Tibial nerve (tissue), 3 donors: ENCODE measurements at regions not wholly inside any gene's neighbourhood (a gene's known extent, or its start where the extent isn't known, plus 50 kb on each side); places are given as distances from the start of the nearest gene placed in this dataset.

Experiments used
- CTCF ChIP-seq, 5 experiments: fragments of 200-600 bp in 3 of 5; fragments of 450-650 bp in 2 of 5; sonication (generic) in 3 of 5; IDR thresholded peaks; one replicate each; pipeline ENCODE4 v1.5.1; 2016 to 2019; ENCODE audit warnings: antibody characterized with exemption in 5 of 5, mild to moderate bottlenecking in 3 of 5, moderate library complexity in 2 of 5
- POLR2A ChIP-seq, 2 donors: fragments of 450-650 bp; IDR thresholded peaks; one replicate each; pipeline ENCODE4 v1.6.1; 2017; ENCODE audit warnings: antibody characterized with exemption in 2 of 2, mild to moderate bottlenecking in 2 of 2, moderate library complexity in 2 of 2

- no peak for TF ChIP-seq CTCF (IDR thresholded peaks at IDR 0.05)
- no peak for TF ChIP-seq POLR2A (IDR thresholded peaks at IDR 0.05)
Measured at GRCh38 chr2:138931284-138932256, 151.4 kb upstream of the NXPH2 start.
